DOHH2 (cell line): ENCODE measurements at regions not wholly inside any gene's neighbourhood (a gene's known extent, or its start where the extent isn't known, plus 50 kb on each side); places are given as distances from the start of the nearest gene placed in this dataset.

Source experiments
- CTCF ChIP-seq: fragments of 200-600 bp; sonication (generic); IDR thresholded peaks from one replicate; pipeline ENCODE4 v1.5.1; 2014; ENCODE audit warnings: antibody characterized with exemption, mild to moderate bottlenecking, low read depth, low read length; ENCODE audit not compliant: poor library complexity, severe bottlenecking
- EZH2phosphoT487 ChIP-seq: fragments of 200-600 bp; sonication (generic); IDR thresholded peaks from 2 replicates; pipeline ENCODE4 v1.6.1; 2017; ENCODE audit warnings: borderline replicate concordance, mild to moderate bottlenecking, antibody characterized with exemption, low read length, moderate library complexity, mixed read lengths

- TF ChIP-seq CTCF (no peak), EZH2phosphoT487 (no peak)
Measured at GRCh38 chr12:46649433-46649832, 176.4 kb downstream of the SLC38A4 start.
